SU-DHL-6 (cell line): ENCODE measurements at regions not wholly inside any gene's neighbourhood (a gene's known extent, or its start where the extent isn't known, plus 50 kb on each side); places are given as distances from the start of the nearest gene placed in this dataset.

Experiments
- EZH2phosphoT487 ChIP-seq: fragments of 200-600 bp; sonication (generic), shearing (Covaris generic); conservative IDR thresholded peaks from 2 replicates; pipeline ENCODE4 v1.6.1; 2018; ENCODE audit warnings: mild to moderate bottlenecking, antibody characterized with exemption, low read length, moderate library complexity, mixed read lengths
- TF ChIP-seq, protein P1 (sequence below): fragments of 200-600 bp; sonication (generic); IDR thresholded peaks from one replicate; pipeline ENCODE4 v1.5.1; 2017; ENCODE audit warnings: antibody characterized with exemption, mild to moderate bottlenecking, low read length, moderate library complexity; ENCODE audit not compliant: insufficient read depth, poor library complexity, severe bottlenecking

DNA sequence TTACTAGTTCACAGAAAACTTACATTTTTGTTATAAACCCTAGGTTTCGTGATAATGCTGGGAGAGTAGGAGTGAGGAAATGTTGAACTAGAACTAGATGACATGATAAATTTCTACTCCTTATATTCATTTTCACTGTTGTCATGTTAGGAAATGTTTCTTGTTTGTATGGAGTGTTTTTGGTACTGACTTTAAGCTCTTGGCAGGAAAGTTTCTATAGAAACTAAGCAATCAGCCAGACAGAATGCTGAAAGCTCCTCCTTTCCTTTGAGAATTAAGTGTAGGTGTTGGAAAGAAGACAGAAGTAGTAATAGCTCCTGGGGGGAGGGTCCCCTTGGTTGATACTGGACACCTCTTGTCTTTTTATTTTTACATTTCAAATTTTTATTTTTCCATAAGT, 309.8 kb downstream of the MAP2K4 start:
- TF ChIP-seq, protein P1, sequence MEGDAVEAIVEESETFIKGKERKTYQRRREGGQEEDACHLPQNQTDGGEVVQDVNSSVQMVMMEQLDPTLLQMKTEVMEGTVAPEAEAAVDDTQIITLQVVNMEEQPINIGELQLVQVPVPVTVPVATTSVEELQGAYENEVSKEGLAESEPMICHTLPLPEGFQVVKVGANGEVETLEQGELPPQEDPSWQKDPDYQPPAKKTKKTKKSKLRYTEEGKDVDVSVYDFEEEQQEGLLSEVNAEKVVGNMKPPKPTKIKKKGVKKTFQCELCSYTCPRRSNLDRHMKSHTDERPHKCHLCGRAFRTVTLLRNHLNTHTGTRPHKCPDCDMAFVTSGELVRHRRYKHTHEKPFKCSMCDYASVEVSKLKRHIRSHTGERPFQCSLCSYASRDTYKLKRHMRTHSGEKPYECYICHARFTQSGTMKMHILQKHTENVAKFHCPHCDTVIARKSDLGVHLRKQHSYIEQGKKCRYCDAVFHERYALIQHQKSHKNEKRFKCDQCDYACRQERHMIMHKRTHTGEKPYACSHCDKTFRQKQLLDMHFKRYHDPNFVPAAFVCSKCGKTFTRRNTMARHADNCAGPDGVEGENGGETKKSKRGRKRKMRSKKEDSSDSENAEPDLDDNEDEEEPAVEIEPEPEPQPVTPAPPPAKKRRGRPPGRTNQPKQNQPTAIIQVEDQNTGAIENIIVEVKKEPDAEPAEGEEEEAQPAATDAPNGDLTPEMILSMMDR, result no peak
- TF ChIP-seq EZH2phosphoT487, result no peak
